GM19468 (cell line): ENCODE measurements at regions not wholly inside any gene's neighbourhood (a gene's known extent, or its start where the extent isn't known, plus 50 kb on each side); places are given as distances from the start of the nearest gene placed in this dataset.
"Not testable (repeated sequence)": the region's sequence is repeated elsewhere in the genome, so short reads cannot be mapped to it uniquely, and the experiment has no call there.

ENCODE experiments used
- ATAC-seq: cut with Tn5 transposase; IDR thresholded peaks from one replicate; pipeline ENCODE4 v1.9.1; 2021; ENCODE audit warnings: mild to moderate bottlenecking, moderate library complexity, moderate number of reproducible peaks; ENCODE audit not compliant: unreplicated experiment; ENCODE audit errors: extremely low read depth

DNA sequence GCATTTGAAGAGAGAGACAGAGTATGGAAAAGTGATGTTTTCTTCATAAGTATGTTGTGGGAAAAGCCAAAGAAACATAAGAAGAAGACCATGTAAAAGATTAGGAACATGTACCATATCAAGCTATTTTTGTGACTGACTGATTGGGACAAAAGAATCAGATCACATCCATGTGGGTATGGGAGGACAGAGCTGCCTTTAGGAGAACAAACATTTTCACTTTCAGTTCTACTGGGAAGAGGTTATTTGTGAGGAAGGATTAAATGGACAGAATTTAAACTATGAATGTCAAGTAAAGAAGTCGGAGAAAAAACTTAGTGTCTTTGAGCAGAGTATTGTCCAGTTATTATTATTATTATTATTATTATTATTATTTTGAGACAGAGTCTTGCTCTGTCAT is 124.4 kb upstream of the HCRTR2 start:
- no peak for ATAC-seq

DNA sequence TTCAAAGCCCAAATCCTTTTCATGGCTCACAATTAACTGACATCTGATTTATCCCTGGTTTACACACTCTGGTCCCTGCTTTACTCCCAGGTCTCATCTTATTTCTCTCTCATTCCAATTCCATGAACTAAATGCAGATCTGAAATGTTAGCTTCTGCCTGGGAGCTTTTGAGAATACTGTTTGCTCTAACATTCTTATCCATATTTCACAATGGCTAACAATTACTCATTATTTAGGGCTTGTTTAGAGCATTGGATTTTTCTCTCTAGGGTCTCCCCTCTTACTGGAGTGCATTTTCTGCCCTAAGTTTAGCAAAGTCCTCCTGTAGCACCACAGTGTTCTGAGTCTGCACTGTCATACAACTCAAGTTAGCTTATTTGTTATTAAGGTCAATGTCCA is 121.5 kb upstream of the HCRTR2 start:
- no peak for ATAC-seq

DNA sequence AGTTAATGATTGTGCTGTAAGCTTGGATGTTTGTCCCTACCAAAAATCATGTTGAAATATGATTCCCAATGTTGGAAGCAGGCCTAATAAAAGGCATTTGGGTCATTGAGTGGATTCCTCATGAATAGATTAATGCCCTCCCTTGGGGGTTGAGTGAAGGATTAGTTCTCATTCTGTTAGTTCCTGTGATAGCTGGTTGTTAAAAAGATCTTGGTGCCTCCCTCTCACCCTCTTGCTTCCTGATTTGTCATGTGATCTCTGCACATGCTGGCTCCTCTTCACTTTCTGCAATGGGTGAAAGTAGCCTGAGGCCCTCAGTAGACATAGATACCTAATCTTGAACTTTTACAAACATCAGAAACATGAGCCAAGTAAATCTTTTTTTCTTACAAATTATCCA is 115.6 kb upstream of the HCRTR2 start:
- no peak for ATAC-seq

DNA sequence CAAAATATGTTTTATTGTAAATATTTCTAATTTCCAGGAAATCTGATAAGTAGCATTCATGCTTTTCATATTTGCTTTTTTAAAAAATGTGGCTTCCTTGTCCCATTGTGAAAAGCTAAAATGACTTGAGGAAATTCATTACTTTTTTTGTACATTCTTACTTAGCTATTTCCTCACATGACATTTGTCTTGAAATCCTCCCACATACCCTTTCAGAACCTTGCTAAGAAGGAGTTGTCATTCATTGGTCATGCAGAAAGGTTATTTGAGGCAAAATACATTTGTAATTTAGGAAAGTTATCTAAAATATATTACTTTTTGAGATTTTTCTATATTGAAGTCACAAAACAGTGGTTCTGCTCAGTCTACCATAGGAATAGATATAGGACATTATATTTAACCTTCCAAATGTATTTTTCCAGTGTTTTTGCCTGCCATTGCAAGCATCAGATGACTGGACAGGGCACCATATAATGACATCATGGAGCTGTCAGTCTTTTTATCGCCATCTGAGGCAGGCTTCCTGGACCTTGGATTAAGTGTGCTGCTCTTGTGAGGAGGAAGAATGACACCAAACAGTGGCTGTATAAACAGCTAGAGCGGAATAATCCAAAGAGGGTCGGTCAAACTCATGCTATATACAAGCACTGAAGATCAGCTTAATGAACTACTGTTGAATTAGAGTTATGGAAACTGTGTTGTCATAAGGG is 109.4 kb upstream of the HCRTR2 start:
- ATAC-seq: no peak

DNA sequence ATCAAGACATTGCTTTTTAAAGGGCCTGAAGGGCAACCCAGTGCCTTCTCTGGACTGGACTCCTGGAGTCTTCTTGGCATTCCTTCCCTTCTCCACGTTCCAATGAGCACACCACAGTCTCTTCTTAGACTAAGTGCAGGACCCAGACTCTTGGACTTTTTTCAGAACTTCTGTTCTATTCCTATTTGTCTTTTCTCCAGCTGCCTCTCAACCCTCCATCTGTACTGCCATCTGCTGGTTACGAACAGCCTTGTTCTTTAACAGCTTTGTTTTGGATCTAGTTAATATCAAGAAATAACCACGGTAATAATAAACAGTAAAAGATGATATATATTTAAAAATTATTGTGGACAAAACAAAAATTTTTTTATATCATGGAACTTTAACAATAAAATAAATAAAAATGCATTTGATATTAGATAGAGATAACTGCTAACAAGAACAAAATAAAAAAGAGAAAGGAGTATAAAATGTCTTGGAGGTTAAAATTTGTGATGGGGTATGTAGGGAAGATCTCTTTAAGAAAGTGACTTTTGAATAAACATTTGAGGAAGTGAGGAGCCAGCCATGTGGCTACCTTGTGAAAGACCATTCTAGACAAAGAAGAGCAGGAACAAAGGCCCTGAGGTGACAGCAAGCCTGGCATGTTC is 105.1 kb upstream of the HCRTR2 start:
- ATAC-seq: no peak

DNA sequence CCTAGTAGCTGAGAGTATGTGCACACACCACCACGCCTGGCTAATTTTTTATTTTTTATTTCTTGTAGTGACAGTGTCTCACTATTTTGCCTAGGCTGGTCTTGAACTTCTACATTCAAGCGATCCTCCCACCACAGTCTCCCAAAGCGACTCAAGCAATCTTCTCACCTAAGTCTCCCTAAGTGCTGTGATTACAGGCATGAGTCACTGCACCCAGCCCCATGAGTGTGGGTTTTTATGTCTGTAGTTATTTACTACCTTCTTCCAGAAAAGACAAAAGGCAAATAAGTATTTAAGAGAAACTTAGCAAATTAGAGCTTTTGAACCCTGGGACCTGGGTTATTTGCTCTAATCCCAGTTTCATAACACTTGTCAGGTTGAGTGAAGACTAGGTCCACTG is 92.3 kb upstream of the HCRTR2 start:
- no peak for ATAC-seq

- ATAC-seq: not testable (repeated sequence)
Observed at GRCh38 chr6:55088011-55088410, 86.3 kb upstream of the HCRTR2 start.

DNA sequence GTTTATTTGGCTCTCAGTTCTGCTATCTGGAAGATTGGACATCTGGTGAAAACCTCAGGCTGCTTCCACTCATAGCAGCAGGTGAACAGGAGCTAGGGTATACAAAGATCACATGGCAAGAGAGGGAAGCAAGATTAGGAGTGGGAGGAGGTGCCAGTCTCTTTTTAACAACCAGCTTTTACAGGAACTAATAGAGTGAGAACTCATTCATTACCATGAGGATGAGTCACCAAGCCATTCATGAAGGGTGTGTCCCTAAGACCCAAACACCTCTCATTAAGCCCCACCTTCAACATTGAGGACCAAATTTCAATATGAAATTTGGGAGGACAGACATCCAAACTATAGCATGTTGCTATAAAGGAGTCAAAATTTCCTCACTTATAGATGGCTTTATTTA is 85.4 kb upstream of the HCRTR2 start:
- no peak for ATAC-seq

DNA sequence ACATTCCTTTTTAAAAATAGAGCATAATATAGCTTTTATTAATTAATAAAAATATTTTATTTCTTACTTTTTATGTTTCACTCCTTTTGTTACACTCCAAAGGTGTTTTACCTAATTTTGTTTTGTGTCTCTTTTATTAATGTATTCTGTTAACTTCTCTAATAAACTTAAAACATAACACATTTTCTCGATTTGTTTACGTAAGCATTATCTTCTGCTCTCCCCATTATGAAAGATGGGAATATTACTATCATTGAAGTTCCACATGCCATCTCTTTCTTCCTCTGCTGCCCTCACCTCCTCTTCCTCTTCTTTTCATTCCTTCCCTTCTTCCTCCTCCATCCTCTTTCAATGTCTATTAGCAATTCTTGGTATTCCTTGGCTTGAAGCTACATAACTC is 85.0 kb upstream of the HCRTR2 start:
- ATAC-seq: no peak

- ATAC-seq: no peak
Observed at GRCh38 chr6:55100686-55101085, 73.6 kb upstream of the HCRTR2 start.

GRCh38 chr6:55101157-55101556 is 73.2 kb upstream of the HCRTR2 start:
- ATAC-seq: no peak

- ATAC-seq: no peak
Observed at GRCh38 chr6:55108134-55109130, 65.9 kb upstream of the HCRTR2 start.

DNA sequence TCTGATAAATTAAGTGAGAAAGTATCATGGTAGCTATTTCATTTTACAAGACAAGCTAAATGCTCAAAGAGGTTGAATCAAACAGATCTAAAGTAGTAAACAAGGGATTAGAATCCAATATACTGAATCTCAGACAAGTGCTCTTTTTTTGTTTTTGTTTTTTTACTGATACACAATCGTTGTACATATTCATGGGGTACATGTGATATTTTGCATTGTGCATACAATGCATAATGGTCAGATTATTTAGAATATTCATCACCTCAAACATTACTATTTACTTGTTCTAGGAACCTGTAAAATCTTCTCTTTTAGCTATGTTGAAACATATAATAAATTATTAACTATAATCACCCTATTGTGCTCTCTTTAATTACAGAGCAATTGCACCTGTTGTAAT is 57.0 kb upstream of the HCRTR2 start:
- no peak for ATAC-seq

DNA sequence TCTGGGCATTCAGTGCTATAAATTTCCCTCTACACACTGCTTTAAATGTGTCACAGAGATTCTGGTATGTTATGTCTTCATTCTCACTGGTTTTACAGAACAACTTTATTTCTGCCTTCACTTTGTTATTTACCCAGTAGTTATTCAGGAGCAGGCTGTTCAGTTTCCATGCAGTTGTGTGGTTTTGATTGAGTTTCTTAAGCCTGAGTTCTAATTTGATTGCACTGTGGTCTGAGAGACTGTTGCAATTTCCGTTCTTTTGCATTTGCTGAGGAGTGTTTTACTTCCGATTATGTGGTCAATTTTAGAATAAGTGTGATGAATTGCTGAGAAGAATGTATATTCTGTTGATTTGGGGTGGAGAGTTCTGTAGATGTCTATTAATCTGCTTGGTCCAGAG is 50.1 kb upstream of the HCRTR2 start:
- ATAC-seq: not testable (repeated sequence)
